Lower lobe of right lung (tissue), 2 donors: ENCODE measurements at regions not wholly inside any gene's neighbourhood (a gene's known extent, or its start where the extent isn't known, plus 50 kb on each side); places are given as distances from the start of the nearest gene placed in this dataset.

Experiments used
- ATAC-seq, 2 donors: fragments of 200-7000 bp; cut with Tn5 transposase; one replicate each; pipeline ENCODE4 v1.9.1; 2020 to 2022; ENCODE audit warnings: mild to moderate bottlenecking in 2 of 2, moderate library complexity in 2 of 2
- DNase-seq: peaks from one replicate; pipeline ENCODE4 v3.0.0-alpha.2; 2020
- H3K27ac ChIP-seq: fragments of 200-600 bp; one replicate; pipeline ENCODE4 v1.8.0; 2022
- H3K27me3 ChIP-seq: fragments of 200-600 bp; one replicate; pipeline ENCODE4 v1.8.0; 2022; ENCODE audit warnings: low read depth
- H3K36me3 ChIP-seq: fragments of 200-600 bp; one replicate; pipeline ENCODE4 v1.8.0; 2022; ENCODE audit warnings: mild to moderate bottlenecking
- H3K4me1 ChIP-seq: fragments of 200-600 bp; one replicate; pipeline ENCODE4 v1.8.0; 2022
- H3K4me3 ChIP-seq: fragments of 200-600 bp; one replicate; pipeline ENCODE4 v1.8.0; 2022; ENCODE audit warnings: mild to moderate bottlenecking
- H3K9me3 ChIP-seq: fragments of 200-600 bp; one replicate; pipeline ENCODE4 v1.8.0; 2022
- intact Hi-C: fragments of 100-400 bp; cut with DNase I; formaldehyde crosslinking; loops from one replicate; pipeline ENCODE4 v1.11.0; 2022
- TF ChIP-seq, protein P1 (sequence below): fragments of 200-600 bp; IDR thresholded peaks from one replicate; pipeline ENCODE4 v1.8.0; 2022; ENCODE audit warnings: antibody characterized with exemption, mild to moderate bottlenecking
- donor health status: DM: no; HTN: yes; CAD: no; lungs with severe emphysema.

DNA sequence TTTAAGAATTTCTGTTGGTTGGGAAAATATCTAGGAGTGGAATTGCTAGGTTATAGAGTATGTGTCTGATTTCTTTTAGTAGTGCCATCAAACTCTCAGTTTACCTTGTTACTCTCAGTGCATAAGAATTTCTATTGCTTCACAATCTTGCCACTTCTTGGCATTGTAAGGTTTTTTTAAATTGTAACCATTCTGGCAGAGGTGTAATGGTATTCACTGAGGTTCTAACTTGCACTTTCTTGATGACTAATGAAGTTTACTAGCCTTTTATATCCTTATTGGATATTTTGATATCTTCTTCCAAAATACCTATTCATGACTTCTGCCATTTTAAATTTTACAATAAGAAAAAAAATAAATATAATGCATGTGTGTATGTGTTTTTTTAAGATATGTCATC lies 478.0 kb downstream of the NAV3 start:
- H3K4me3 ChIP-seq: no peak overlapping the region
- no peak for DNase-seq
- H3K9me3 ChIP-seq: no peaks in the 10 kb centered on the region
- no peaks in the 10 kb centered on the region for H3K27me3 ChIP-seq
- no peaks in the 10 kb centered on the region for H3K4me1 ChIP-seq
- intact Hi-C loops: no loop called here
- TF ChIP-seq, protein P1, sequence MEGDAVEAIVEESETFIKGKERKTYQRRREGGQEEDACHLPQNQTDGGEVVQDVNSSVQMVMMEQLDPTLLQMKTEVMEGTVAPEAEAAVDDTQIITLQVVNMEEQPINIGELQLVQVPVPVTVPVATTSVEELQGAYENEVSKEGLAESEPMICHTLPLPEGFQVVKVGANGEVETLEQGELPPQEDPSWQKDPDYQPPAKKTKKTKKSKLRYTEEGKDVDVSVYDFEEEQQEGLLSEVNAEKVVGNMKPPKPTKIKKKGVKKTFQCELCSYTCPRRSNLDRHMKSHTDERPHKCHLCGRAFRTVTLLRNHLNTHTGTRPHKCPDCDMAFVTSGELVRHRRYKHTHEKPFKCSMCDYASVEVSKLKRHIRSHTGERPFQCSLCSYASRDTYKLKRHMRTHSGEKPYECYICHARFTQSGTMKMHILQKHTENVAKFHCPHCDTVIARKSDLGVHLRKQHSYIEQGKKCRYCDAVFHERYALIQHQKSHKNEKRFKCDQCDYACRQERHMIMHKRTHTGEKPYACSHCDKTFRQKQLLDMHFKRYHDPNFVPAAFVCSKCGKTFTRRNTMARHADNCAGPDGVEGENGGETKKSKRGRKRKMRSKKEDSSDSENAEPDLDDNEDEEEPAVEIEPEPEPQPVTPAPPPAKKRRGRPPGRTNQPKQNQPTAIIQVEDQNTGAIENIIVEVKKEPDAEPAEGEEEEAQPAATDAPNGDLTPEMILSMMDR: no peak
- ATAC-seq: no peak
- no peak overlapping the region for H3K27ac ChIP-seq
- H3K36me3 ChIP-seq: no peaks in the 10 kb centered on the region

DNA sequence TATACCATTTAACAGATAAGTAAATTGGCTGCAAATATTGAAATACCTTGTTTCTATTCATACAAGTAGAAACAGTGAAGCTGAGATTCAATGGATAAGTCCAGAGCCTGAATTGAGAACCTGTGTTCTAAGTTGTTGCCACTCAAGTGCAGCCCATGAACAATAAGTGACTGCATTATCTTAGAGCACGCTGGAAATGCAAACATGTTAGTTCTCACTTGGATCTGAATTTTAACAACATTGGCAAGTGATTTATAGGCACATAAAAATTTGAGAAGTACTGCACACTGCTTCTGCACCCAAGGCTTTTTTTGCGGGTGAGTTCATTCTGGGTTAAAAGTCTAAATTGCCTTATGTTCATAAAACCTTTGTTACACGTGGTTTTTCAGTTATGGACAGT lies 484.3 kb downstream of the NAV3 start:
- H3K4me1 ChIP-seq: no peaks in the 10 kb centered on the region
- no peaks in the 10 kb centered on the region for H3K9me3 ChIP-seq
- no peaks in the 10 kb centered on the region for H3K27me3 ChIP-seq
- no peak overlapping the region for H3K27ac ChIP-seq
- ATAC-seq: no peak
- H3K36me3 ChIP-seq: no peaks in the 10 kb centered on the region
- no peak overlapping the region for H3K4me3 ChIP-seq
- intact Hi-C loops: no loop called here
- TF ChIP-seq, protein P1: no peak
- DNase-seq: no peak

DNA sequence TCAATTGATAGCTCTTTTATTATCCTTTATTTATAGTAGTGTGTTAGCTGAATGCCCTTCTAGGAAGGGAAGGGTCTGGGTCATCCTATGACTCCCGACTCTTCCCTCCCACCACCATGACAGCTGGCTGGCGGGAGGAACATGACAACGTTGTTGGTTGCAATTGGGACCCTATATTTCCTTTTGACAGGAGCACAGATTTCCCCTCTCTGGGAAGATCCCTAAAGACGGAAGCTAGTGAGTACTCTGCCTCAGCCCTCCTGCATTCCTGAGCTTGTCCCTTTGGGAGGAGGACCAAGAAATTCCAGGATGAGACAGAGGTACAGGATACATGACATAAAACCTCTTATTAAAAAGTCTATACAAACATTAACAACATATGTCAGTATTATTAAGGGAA lies 485.4 kb downstream of the NAV3 start:
- TF ChIP-seq, protein P1: no peak
- no peaks in the 10 kb centered on the region for H3K36me3 ChIP-seq
- no peak overlapping the region for H3K27ac ChIP-seq
- intact Hi-C loops: no loop called here
- ATAC-seq: no peak
- no peaks in the 10 kb centered on the region for H3K9me3 ChIP-seq
- no peaks in the 10 kb centered on the region for H3K27me3 ChIP-seq
- no peak overlapping the region for H3K4me3 ChIP-seq
- no peak for DNase-seq
- H3K4me1 ChIP-seq: no peaks in the 10 kb centered on the region

DNA sequence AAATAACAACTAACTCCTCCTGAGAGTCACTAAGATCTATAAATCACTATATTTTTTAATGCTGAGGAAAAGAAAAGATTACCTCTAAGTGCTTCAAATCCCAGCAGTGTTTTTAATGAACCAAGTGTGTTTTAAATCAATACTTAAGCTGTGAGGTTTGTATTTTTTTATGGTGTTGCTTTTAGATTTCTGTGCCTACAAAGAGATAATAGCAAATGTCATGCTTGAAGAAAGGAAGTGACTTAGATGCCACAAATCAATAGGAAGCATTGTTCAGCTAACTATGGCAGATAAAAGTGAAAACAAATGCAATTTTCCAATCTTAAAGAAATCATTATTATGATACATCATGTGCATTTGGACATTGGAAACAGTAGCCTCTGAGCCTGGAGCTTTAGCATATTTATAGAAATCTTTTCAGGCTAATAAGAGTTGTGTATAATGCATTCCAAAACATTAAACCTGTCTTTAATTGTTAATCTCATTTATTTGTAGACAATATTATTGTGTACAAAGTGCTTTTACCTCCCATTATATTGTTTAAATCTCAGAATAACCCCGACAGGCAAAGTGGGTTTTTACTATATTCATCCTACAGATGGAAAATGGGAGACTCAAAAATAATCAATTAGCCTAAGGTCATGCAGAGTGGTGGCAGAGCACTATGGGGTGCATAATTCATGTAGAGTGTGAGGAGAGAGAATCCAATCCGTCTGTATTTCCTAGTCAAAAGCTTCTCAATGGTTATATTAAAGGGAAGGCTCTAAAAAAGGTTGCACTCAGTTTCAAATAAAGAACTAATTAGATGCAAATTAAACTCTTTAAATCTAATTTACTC lies 486.2 kb downstream of the NAV3 start:
- no peaks in the 10 kb centered on the region for H3K4me1 ChIP-seq
- ATAC-seq (no peak), DNase-seq (no peak)
- H3K9me3 ChIP-seq: no peaks in the 10 kb centered on the region
- no peaks in the 10 kb centered on the region for H3K27me3 ChIP-seq
- TF ChIP-seq, protein P1: no peak
- H3K36me3 ChIP-seq: no peaks in the 10 kb centered on the region
- intact Hi-C loops: no loop called here
- H3K4me3 ChIP-seq: no peak overlapping the region
- H3K27ac ChIP-seq: no peak overlapping the region

DNA sequence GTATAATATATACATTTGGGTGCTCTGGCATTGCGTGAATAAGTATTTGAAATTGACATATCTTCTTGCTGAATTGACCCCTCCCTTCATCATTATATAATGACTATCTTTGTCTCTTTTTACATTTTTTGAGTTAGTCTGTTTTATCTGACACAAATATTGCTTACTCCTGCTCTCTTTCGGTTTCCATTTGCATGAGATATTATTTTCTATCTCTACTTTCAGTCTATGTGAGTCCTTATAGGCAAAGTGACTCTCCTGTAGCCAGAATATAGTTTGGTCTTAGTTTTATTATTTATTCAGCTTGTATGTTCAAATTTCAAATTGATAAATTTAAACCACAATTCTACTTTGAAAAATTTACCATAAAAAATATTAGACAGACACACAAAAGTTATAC lies 491.0 kb downstream of the NAV3 start:
- TF ChIP-seq, protein P1: no peak
- Histone ChIP-seq H3K27ac (no peak overlapping the region), H3K36me3 (no peaks in the 10 kb centered on the region), H3K9me3 (no peaks in the 10 kb centered on the region), H3K4me1 (no peaks in the 10 kb centered on the region), H3K4me3 (no peak overlapping the region), H3K27me3 (no peaks in the 10 kb centered on the region)
- DNase-seq (no peak), ATAC-seq (no peak)
- intact Hi-C loops: no loop called here
